A549 (cell line): ENCODE measurements at regions not wholly inside any gene's neighbourhood (a gene's known extent, or its start where the extent isn't known, plus 50 kb on each side); places are given as distances from the start of the nearest gene placed in this dataset.
A peak's percentile ranks its signal among the peaks of the same experiment; 100 is the strongest.

Source experiments
- ATAC-seq, 2 experiments: fragments of 200-7000 bp in 1 of 2; fragments of >200 bp in 1 of 2; cut with Nextera tagmentation in 1 of 2; cut with Tn5 transposase in 1 of 2; 3 replicates each; pipeline versions ENCODE4 v1.8.0 to v1.9.1; 2018 to 2020; ENCODE audit warnings: mild to moderate bottlenecking in 1 of 2, moderate library complexity in 1 of 2
- CTCF ChIA-PET: fragments of 300-600 bp; sonication (Branson Sonifier 250); formaldehyde crosslinking; extraction: SDS; loops from one replicate; lab custom pipeline; 2021; ENCODE audit warnings: antibody characterized with exemption, inconsistent platforms; lab: Yijun Ruan, JAX
- POLR2A ChIA-PET: fragments of 350-600 bp; formaldehyde crosslinking; extraction: SDS; loops from one replicate; lab custom pipeline; 2021; ENCODE audit warnings: antibody characterized with exemption, inconsistent platforms; lab: Yijun Ruan, JAX
- DNase-seq, 2 experiments: peaks; one replicate each; pipeline versions ENCODE4 v3.0.0 to v3.0.0-alpha.2; 2011 to 2016; ENCODE audit warnings: low read depth in 1 of 2, low spot score in 1 of 2
- FAIRE-seq: peaks from 2 replicates; lab custom pipeline; 2011; peaks lifted over from hg19 to GRCh38; lab: Jason Lieb, UNC
- H3K27ac ChIP-seq, 2 experiments: fragments of >200 bp; sonication (Bioruptor Twin); formaldehyde crosslinking; 3 replicates each; pipeline ENCODE4 v1.5.1; 2016 to 2017
- H3K4me1 ChIP-seq: fragments of >200 bp; sonication (Bioruptor Twin); formaldehyde crosslinking; 3 replicates; pipeline ENCODE4 v1.6.1; 2016
- H3K4me2 ChIP-seq: fragments of >200 bp; sonication (Bioruptor Twin); formaldehyde crosslinking; 3 replicates; pipeline ENCODE4 v1.6.1; 2016
- H3K4me3 ChIP-seq: fragments of >200 bp; sonication (Bioruptor Twin); formaldehyde crosslinking; 3 replicates; pipeline ENCODE4 v1.5.1; 2016
- H3K9me3 ChIP-seq: fragments of >200 bp; sonication (Bioruptor Twin); formaldehyde crosslinking; 3 replicates; pipeline ENCODE4 v1.6.1; 2016
- CBX2 ChIP-seq: fragments of 200-600 bp; sonication (generic); IDR thresholded peaks from 2 replicates; pipeline ENCODE4 v1.6.1; 2016; ENCODE audit warnings: low read depth, mild to moderate bottlenecking, borderline replicate concordance
- CBX8 ChIP-seq: fragments of 200-600 bp; sonication (generic); IDR thresholded peaks from 2 replicates; pipeline ENCODE4 v1.6.1; 2016
- CHD2 ChIP-seq: fragments of 150-350 bp; IDR thresholded peaks from 2 replicates; pipeline ENCODE4 v1.6.1; 2014; ENCODE audit warnings: low read length; ENCODE audit not compliant: partially characterized antibody
- CHD4 ChIP-seq: fragments of 200-600 bp; sonication (generic); IDR thresholded peaks from 2 replicates; pipeline ENCODE4 v1.6.1; 2016; ENCODE audit warnings: antibody characterized with exemption, mild to moderate bottlenecking, borderline replicate concordance
- EHMT2 ChIP-seq: fragments of 200-600 bp; sonication (generic); IDR thresholded peaks from 2 replicates; pipeline ENCODE4 v1.6.1; 2016; ENCODE audit warnings: antibody characterized with exemption, low read depth, mild to moderate bottlenecking, moderate library complexity
- ELK1 ChIP-seq: fragments of 150-350 bp; IDR thresholded peaks from 2 replicates; pipeline ENCODE4 v1.6.1; 2014; ENCODE audit warnings: low read depth, mild to moderate bottlenecking, low read length
- EP300 ChIP-seq, 2 experiments: fragments of >200 bp; sonication (Bioruptor Twin); formaldehyde crosslinking; IDR thresholded peaks; 2 replicates in 1 of 2; 3 replicates in 1 of 2; pipeline ENCODE4 v1.6.1; 2016 to 2017
- FOSB ChIP-seq: fragments of 250-450 bp; sonication (Bioruptor Pico); IDR thresholded peaks from 2 replicates; pipeline ENCODE4 v1.5.0; 2020; ENCODE audit warnings: mild to moderate bottlenecking, moderate library complexity
- GATA3 ChIP-seq: IDR thresholded peaks from 2 replicates; pipeline ENCODE4 v1.6.1; 2012; ENCODE audit warnings: borderline replicate concordance
- HEYL ChIP-seq: fragments of 250-450 bp; sonication (Bioruptor Pico); IDR thresholded peaks from 2 replicates; pipeline ENCODE4 v1.8.0; 2021; ENCODE audit warnings: mild to moderate bottlenecking, moderate library complexity
- HOXA7 ChIP-seq: fragments of 250-450 bp; sonication (Bioruptor Pico); IDR thresholded peaks from 2 replicates; pipeline ENCODE4 v1.5.0; 2020; ENCODE audit warnings: mild to moderate bottlenecking, moderate library complexity
- JUN ChIP-seq, 2 experiments: fragments of >200 bp; sonication (Bioruptor Twin); formaldehyde crosslinking; IDR thresholded peaks; 2 replicates in 1 of 2; 3 replicates in 1 of 2; pipeline ENCODE4 v1.6.1; 2016 to 2017
- KDM5A ChIP-seq: fragments of 200-600 bp; sonication (generic); IDR thresholded peaks from 2 replicates; pipeline ENCODE4 v1.6.1; 2016; ENCODE audit warnings: antibody characterized with exemption, mild to moderate bottlenecking
- MYC ChIP-seq: IDR thresholded peaks from 2 replicates; pipeline ENCODE4 v1.6.1; 2012; ENCODE audit warnings: mild to moderate bottlenecking, inconsistent platforms, low read length, improper control_type of control experiment, borderline replicate concordance
- NFE2L2 ChIP-seq: fragments of 150-350 bp; conservative IDR thresholded peaks from 2 replicates; pipeline ENCODE4 v1.6.1; 2014; ENCODE audit warnings: low read length
- NR3C1 ChIP-seq: fragments of >200 bp; sonication (Bioruptor Twin); formaldehyde crosslinking; IDR thresholded peaks from 3 replicates; pipeline ENCODE4 v1.6.1; 2017
- PBX3 ChIP-seq: IDR thresholded peaks from 2 replicates; pipeline ENCODE4 v1.6.1; 2012
- RAD21 ChIP-seq, 2 experiments: fragments of >200 bp in 1 of 2; sonication (Bioruptor Twin) in 1 of 2; formaldehyde crosslinking in 1 of 2; IDR thresholded peaks in 1 of 2; conservative IDR thresholded peaks in 1 of 2; 2 replicates in 1 of 2; 3 replicates in 1 of 2; pipeline ENCODE4 v1.6.1; 2012 to 2018; ENCODE audit warnings: inconsistent platforms in 1 of 2
- RARB ChIP-seq: fragments of 250-450 bp; sonication (Bioruptor Pico); IDR thresholded peaks from 2 replicates; pipeline ENCODE4 v1.8.0; 2021; ENCODE audit warnings: mild to moderate bottlenecking, moderate library complexity
- RCOR1 ChIP-seq: fragments of 150-350 bp; IDR thresholded peaks from 2 replicates; pipeline ENCODE4 v1.6.1; 2014; ENCODE audit warnings: antibody characterized with exemption, low read length, low read depth
- RFX5 ChIP-seq: fragments of 450-650 bp; IDR thresholded peaks from 2 replicates; pipeline ENCODE4 v1.7.1; 2014; ENCODE audit warnings: antibody characterized with exemption, mild to moderate bottlenecking, moderate library complexity
- RNF2 ChIP-seq: fragments of 200-600 bp; sonication (generic); IDR thresholded peaks from 2 replicates; pipeline ENCODE4 v1.6.1; 2016; ENCODE audit warnings: low read depth, mild to moderate bottlenecking, antibody characterized with exemption, moderate library complexity, borderline replicate concordance
- SREBF2 ChIP-seq: fragments of 450-650 bp; IDR thresholded peaks from 2 replicates; pipeline ENCODE4 v1.6.1; 2014; ENCODE audit warnings: mild to moderate bottlenecking, moderate library complexity
- ZC3H11A ChIP-seq: fragments of 450-650 bp; IDR thresholded peaks from 2 replicates; pipeline ENCODE4 v1.6.1; 2014; ENCODE audit warnings: antibody characterized with exemption, mild to moderate bottlenecking
- ZFP36 ChIP-seq: fragments of 450-650 bp; IDR thresholded peaks from 2 replicates; pipeline ENCODE4 v1.6.1; 2014; ENCODE audit warnings: borderline replicate concordance; ENCODE audit not compliant: partially characterized antibody
- WGBS: methylation state at CpG from one replicate; pipeline ENCODE4 v1.1.6; 2017; ENCODE audit errors: missing lambda C conversion rate; 5-methylcytosine and 5-hydroxymethylcytosine counted together
- TF ChIP-seq, protein P1 (sequence below): fragments of 450-650 bp; IDR thresholded peaks from 2 replicates; pipeline ENCODE4 v1.6.1; 2014; ENCODE audit warnings: antibody characterized with exemption

GRCh38 chr5:35362772-35363171 lies 132.5 kb upstream of the PRLR start:
- Histone ChIP-seq H3K9me3 (no peaks in the 10 kb centered on the region), H3K4me1 (no peaks in the 10 kb centered on the region), H3K4me2 (no peak overlapping the region), H3K4me3 (no peak overlapping the region), H3K27ac (no peak overlapping the region)
- POLR2A ChIA-PET, result no interaction called here
- 25% methylated on average over 2 of the region's 2 CpGs for WGBS
- FAIRE-seq (no peak), DNase-seq (no peak), ATAC-seq (no peak)
- TF ChIP-seq ZFP36 (no peak), PBX3 (no peak), RFX5 (no peak), RCOR1 (no peak)
- TF ChIP-seq, protein P1, sequence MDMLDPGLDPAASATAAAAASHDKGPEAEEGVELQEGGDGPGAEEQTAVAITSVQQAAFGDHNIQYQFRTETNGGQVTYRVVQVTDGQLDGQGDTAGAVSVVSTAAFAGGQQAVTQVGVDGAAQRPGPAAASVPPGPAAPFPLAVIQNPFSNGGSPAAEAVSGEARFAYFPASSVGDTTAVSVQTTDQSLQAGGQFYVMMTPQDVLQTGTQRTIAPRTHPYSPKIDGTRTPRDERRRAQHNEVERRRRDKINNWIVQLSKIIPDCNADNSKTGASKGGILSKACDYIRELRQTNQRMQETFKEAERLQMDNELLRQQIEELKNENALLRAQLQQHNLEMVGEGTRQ, result 0 out of 2 replicates have a peak, but pooled peaks have one; percentile 18
- CTCF ChIA-PET, result no interaction called here

DNA sequence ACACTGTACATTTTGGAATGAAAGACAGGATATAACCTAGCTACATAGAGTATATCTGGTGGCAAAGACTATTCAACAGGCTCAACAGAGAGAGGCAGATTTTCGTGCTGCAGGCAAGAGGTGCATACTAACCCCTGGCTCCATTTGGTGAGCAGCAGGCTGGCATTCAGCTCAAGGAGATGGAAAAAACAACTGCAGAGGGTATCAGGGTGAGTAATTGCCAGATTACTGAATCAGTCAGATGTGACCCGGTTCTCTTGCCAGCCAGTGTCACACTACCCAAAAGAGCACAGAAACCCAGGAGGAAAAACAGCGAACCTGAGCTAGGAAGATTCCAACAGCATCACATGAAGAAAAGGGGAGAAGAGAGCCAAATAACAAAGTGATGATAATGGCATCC lies 130.4 kb upstream of the PRLR start:
- TF ChIP-seq CHD4, result no peak
- TF ChIP-seq EHMT2, result no peak
- TF ChIP-seq SREBF2, result no peak
- TF ChIP-seq MYC, result no peak
- no peak for TF ChIP-seq HOXA7 (CRISPR knock-in tag)
- no peak for TF ChIP-seq FOSB (CRISPR knock-in tag)
- TF ChIP-seq NR3C1, result no peak
- TF ChIP-seq NFE2L2, result no peak
- TF ChIP-seq CBX2, result no peak
- no peak for TF ChIP-seq JUN (IDR thresholded peaks at IDR 0.05)
- TF ChIP-seq, protein P1, result no peak
- no peak for TF ChIP-seq KDM5A
- Histone ChIP-seq H3K4me2 (no peak overlapping the region), H3K9me3 (no peaks in the 10 kb centered on the region), H3K27ac (no peak overlapping the region), H3K4me1 (no peaks in the 10 kb centered on the region), H3K4me3 (no peak overlapping the region)
- CTCF ChIA-PET, result no interaction called here
- DNase-seq (no peak), FAIRE-seq (no peak), ATAC-seq (no peak)
- 0% methylated on average over 3 of the region's 3 CpGs for WGBS
- POLR2A ChIA-PET, result no interaction called here

DNA sequence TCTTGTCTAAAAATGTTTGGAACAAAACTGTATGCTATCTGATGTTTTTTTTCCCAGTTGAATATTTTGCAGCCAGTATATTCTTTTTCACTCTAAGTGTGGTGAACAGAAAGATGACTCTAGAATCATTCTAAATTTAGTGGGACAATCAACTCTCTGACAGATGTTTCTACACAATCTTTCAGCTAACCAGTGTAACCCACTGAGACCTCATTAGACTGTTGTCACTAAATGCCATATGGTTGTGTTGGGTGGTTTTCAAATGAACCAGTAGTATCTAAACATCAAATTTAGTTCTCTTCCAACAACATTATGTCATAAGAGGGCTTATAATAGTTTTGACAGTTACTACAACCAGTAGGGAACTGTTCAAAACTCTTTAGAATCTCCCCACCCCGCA lies 129.6 kb upstream of the PRLR start:
- H3K4me3 ChIP-seq, result no peak overlapping the region
- ChIA-PET CTCF (no interaction called here), POLR2A (no interaction called here)
- 0% methylated on average over 1 of the region's 1 CpG for WGBS
- H3K9me3 ChIP-seq, result no peaks in the 10 kb centered on the region
- no peaks in the 10 kb centered on the region for H3K4me1 ChIP-seq
- no peak for ATAC-seq
- H3K27ac ChIP-seq, result no peak overlapping the region
- no peak overlapping the region for H3K4me2 ChIP-seq
- no peak for FAIRE-seq
- no peak for DNase-seq
- TF ChIP-seq EHMT2 (no peak), RAD21 (conservative IDR thresholded peaks at IDR 0.05 in 1 of 2, IDR thresholded peaks at IDR 0.05 in 1 of 2) (no peak)
- TF ChIP-seq, all 56 proteins: peak for 0

DNA sequence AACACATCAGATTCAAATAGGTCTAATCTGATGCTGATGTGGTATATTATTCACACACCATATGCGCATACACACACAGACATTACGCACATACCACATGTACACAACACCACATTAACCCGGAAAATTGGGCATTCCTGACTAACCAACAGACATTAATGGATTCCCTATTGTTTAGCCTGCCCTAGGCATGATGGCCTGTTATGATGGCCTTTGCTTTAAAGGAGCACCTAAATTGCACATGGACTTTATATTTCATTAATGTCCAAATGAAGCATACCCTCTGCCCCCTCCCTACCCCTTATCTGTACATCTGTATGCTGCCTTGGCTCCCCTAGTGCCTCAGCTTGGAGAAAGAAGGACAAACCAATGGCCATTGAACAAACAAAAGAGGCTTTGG lies 127.7 kb upstream of the PRLR start:
- FAIRE-seq, result no peak
- H3K9me3 ChIP-seq, result no peaks in the 10 kb centered on the region
- DNase-seq, result no peak
- POLR2A ChIA-PET, result no interaction called here
- no peaks in the 10 kb centered on the region for H3K4me1 ChIP-seq
- H3K4me3 ChIP-seq, result no peak overlapping the region
- CTCF ChIA-PET, result no interaction called here
- 40% methylated on average over 3 of the region's 3 CpGs for WGBS
- no peak for TF ChIP-seq CBX8
- TF ChIP-seq CBX2, result no peak
- TF ChIP-seq GATA3, result no peak
- TF ChIP-seq SREBF2, result no peak
- no peak for TF ChIP-seq HEYL
- TF ChIP-seq EP300 (IDR thresholded peaks at IDR 0.05), result no peak
- no peak for TF ChIP-seq ZC3H11A
- TF ChIP-seq RARB, result no peak
- TF ChIP-seq MYC, result no peak
- no peak for TF ChIP-seq RNF2
- TF ChIP-seq ELK1, result no peak
- TF ChIP-seq CHD2, result no peak
- H3K27ac ChIP-seq, result no peak overlapping the region
- no peak overlapping the region for H3K4me2 ChIP-seq
- no peak for ATAC-seq
